ENCODE measurements at regions not wholly inside any gene's neighbourhood (a gene's known extent, or its start where the extent isn't known, plus 50 kb on each side); places are given as distances from the start of the nearest gene placed in this dataset.
A peak's percentile ranks its signal among the peaks of the same experiment; 100 is the strongest.

DNA sequence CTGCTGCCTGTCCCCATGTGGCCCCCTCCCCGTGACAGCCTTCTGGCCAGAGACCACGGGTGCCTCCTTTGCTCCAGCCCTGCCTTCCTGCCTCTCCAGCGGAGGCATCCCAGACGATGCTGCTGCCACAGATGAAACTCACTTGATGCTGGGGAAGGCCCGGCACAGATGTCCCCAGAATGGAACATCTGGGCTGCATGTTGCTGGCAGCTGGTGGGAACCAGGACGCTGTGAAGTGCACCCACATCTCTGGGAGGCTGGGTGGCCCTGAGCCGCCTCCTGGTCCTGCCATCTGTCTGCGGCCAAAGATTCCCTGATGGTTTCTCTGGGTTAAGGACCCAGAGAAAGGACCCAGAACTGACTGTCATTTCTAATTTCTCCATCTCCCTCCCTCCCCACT, 51.9 kb upstream of the PTPRS start:
- DNase-seq = no peak

DNA sequence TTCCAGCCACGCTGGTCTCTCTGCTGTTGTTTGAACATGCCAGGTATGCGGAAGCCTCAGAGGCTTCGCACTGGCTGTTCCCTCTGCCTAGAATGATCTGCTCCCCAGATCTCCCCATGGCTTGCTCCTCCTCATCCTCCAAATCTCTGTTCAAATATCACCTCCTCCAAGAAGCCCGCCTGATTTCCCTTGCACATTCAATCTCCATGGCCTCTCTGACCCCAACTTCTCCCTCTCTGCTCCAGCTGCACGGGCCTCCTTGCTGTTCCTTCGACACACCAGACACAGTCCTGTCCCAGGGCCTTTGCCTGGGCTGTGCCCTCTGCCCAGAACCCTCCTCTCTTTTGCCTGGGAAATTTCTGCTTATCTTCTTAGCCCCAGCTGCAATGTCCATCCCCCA, 52.5 kb upstream of the PTPRS start:
- no peak for DNase-seq

DNA sequence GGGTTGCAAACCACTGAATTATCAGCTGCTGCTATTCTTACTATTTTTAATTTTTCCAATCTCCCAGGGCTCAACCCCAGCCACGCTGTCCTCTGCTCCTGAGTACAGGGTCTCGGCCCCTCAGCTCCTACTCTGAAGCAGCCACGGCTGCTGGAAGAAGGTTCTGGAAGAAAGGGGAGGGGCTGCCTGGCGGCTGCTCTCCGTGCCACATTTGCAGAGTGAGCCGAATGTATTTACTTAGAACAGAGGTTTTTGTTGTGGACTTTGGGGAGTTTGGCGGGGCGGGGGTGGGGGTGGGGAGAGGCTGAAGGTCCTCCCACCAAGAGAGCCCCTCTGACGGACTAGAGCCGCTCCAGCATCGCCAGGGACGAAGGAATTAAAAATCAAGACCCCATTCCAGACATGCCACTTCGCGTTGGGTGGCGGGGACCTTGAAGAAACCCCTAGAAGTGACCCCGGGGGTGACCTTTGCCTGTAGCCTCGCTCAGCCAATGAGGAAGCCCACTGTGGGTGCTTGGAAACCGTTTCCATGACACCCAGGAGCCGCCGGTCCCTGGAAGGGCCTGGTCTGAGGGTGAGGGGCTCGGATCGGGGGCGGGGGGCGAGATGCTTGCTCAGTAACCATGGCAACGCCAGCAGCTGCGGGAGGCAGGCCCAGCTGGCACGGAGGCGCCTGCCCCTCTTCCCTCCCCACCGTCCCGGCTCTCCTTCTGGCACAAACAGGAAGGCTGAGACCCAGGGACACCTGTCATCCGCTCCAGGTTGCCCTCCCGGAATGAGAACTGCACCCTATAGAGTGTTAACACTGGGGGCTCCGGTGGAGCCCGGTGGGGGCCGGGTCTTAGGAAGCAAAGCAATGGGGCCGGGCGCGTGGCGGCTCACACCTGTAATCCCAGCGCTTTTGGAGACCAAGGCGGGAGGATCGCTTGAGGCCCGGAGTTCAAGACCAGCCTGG, 54.2 kb upstream of the PTPRS start:
- DNase-seq = no peak

DNA sequence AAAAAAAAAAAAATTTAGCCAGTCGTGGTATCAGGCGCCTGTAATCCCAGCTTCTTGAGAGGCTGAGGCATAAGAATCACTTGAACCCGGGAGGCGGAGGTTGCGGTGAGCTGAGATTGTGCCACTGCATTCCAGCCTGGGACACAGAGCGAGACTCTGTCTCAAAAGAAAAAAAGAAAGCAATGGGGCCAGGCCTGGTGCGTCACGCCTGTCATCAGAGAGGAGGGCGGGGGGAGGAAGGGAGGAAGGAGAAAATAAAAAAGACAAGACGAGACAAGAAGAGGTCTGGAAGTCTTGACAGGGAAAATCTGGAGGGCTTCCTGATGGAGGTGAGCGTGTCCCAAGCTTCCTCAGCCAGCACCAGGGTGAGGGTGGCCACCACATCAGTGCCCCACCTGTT, 54.9 kb upstream of the PTPRS start:
- DNase-seq = no peak

DNA sequence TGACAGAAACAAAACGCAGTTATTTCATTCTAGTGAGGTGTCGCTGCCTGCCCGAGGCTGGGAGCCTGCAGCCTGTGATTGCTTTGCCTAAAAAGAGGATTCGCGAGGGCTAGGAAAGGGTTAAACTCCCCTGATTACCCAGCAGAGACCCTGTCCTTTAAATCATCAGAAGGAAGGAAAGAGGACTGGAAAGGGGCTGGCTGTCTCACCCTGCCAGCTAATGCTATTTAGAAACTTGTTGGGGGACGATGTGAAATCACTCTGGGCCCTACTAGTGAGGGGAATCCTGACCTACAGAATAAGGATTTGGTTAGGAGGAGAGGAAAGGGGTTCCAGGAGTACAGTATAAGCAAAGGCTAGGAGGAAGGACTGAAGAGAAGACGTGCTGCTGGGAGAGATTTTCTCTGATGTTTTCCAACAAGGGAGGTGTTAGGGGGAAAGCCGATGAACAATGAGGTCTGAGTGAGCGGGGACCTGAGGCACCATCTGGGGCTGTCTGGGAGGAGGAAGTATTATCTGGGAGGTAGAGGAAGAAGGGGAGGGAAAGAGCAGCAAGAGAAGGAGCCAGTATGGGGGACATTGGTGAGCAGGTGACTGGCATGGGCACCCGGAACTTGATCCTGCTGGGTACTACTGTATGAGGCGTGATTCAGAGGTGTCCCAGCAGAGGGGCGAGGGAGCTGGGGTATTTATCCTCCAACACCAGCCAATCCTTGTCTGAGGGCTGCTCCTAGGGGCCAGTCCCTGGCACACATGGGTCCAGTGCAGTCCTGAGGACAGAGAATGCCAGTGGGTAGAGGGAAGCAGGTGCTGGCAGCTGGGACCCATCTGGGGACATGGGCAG, 55.7 kb upstream of the PTPRS start:
- no peak for DNase-seq

DNA sequence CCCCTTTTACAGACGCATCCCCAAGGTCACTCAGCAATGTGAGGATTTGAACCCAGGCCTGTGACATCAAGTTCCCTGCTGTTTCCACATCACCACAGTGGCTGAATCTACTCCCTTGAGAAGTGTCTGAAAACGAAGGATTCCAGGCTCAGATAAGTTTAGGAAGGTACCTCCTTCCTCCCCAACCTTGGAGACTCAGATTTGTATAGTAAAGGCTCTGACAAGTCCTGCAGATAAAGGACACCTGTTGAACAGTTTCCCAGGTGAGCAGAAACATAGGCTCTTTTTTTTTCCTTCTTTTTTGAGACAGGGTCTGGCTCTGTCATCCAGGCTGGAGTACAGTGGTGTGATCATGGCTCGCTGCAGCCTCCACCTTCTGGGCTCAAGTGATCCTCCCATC, 56.4 kb upstream of the PTPRS start:
- no peak for DNase-seq

DNA sequence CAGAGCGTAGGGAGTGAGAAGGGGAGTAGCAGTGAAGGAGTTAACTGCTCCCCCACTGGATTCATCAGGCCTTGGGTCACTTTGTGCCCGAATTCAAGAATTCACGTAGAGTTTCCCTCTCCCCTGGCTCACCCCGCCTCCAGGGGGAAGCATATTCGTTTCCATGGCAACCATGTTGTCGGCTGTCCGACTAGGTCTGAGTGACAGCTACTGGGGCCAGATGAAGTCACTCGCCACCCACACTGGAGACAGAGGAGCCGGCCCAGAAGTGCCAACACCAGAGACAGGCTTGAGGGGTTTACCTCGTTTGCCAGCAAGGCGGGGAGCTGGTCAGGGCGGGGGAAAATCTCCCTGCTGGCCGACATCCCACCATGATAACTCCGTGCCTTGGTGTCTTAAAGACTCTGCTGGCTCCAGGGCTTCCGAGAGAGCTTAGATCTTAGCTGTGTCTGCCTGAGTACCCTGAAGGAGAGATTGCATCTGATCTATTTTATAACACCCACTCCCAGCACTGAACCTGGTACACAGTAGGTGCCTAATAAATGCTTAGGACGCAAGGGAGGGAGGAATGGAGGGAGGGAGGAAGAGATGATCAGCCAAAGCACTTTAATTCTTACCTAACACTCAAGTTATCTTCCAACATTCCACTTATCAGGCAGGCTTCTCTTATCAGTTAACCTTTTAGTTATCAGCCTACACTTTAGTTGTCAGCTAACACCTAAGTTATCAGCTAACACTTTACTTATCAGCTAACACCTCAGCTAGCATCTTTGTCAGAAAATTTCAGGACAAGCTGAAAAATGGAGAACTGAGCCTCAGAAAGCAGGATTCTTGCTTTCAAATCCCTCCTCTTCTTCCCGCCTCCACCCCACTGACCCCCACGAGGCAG, 57.2 kb upstream of the ZNRF4 start:
- no peak for DNase-seq

DNA sequence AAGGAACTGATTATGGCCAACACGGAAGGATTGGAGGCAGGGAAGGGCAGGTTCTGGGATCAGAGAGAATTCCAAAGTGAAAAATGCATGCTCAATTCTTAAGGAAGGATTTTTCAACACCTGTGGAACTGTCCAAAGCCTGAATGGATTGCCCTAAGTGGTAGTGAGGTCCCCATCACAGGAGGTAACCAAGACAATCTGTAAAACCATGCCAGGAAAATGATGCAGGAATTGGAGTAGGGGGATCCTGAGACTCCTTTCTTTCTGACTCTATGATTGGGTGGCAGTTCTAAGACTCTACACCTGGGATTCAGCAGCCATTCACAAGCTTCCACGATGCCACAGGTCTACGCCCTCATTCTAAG, 56.5 kb upstream of the ZNRF4 start:
- no peak for DNase-seq

DNA sequence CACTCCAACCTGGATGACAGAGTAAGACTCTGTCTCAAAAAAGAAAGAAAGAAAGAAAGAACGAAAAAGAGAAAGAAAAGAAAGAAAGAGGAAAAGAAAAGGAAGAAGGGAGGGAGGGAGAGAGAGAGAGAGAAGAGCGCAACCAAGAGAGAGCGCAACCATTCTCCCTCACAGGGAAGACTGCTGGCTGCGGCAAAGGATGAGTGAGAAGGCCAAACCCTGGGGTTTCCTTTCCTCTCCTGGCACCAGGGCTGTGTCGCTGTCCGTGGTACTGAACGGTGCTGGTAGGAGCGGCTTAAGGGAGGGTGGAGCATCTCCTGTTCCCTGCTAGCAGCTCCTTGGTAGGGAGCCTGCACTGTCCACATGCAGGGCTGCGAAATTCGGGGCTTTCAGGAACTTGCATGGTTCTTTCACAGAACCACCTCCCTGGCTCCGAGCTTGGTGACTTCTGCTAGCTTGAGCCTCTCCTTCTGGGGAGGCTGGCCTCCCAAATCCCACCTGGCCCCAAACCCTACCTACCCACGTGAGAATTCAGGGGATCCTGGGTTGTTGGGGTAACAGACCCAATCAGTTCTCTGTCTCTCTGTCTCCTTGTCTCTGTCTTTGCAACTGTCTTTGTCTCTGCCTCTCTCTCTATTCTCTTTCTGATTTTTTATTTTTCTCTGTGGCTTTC, 51.1 kb upstream of the ZNRF4 start:
- peak; percentile 65 for DNase-seq

All from right kidney (tissue), 1 donor.